NCI-H1105 treated with DMSO at 0.1 percent for 48 hours (cell line): ENCODE measurements at regions not wholly inside any gene's neighbourhood (a gene's known extent, or its start where the extent isn't known, plus 50 kb on each side); places are given as distances from the start of the nearest gene placed in this dataset.
"Not testable (repeated sequence)": the region's sequence is repeated elsewhere in the genome, so short reads cannot be mapped to it uniquely, and the experiment has no call there.

Experiments used
- DNase-seq: peaks from one replicate; lab custom pipeline; 2025; lab: John Stamatoyannopoulos, UW

DNA sequence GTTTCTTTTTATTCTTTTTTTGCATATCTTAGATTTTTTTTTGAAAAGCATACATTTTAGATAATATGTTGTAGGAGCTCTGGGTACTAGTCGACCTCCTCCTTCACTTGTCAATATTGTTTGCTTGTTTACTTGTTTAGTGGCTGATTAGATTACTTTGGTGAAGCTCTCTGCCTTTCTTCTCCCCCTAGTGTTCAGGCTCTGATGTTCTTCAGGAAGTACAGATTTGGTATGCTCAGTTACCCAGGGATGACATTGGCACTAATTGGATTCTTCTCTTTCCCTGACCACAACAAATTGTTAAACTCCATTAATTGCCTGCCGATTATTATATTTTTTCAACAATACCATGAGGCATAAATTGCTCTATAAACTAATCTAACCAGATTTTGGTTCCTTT is 491.2 kb downstream of the SUCLG1 start:
- DNase-seq: no peak

DNA sequence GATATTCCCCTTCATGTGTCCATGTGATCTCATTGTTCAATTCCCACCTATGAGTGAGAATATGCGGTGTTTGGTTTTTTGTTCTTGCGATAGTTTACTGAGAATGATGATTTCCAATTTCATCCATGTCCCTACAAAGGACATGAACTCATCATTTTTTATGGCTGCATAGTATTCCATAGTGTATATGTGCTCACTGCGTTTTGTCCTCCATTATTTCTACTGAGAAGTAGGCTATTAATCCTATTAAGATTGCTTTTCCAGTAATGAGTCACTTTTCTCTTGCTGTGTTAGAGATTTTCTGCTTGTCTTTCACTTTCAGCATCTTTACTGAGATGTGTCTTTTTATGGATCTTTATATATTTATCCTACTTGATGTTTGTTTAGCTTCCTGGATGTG is 492.1 kb downstream of the SUCLG1 start:
- not testable (repeated sequence) for DNase-seq

DNA sequence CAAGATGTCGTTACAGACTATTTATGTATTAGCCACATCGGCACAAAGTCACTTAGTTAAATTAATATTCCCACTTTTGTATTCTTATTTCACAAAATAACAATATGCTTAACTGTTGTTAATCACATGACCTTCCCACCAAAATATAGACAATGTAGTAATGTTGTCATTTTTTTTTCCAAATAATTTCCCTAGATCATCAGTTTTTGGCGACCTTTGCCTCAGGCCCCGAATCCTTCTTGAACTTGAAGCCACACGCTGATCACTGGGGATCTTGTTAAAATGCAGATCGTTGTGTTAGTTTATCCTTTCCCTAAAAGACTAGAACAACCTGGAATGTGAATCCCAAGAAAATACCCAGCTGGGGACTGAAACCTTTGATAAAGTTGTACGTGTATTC is 497.6 kb downstream of the SUCLG1 start:
- DNase-seq: no peak

DNA sequence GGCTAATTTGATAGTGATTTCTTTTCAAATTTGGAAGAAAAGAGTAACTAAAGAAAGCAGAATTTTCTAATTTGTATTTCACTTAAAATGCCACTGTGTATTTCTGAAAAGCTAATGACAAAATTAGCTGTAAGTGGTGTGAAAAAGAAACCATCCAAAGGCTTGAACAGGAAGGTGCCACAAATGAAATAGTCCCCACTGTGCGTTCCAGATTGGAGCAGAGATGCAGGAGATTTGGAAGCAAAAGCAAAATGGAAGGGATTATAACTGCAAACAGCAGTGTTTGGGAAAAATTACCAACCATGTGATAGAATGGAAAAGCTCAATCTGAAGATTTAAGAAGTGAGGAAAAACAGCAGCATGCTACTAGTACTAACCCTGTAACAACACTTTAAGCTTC is 498.7 kb downstream of the SUCLG1 start:
- no peak for DNase-seq

DNA sequence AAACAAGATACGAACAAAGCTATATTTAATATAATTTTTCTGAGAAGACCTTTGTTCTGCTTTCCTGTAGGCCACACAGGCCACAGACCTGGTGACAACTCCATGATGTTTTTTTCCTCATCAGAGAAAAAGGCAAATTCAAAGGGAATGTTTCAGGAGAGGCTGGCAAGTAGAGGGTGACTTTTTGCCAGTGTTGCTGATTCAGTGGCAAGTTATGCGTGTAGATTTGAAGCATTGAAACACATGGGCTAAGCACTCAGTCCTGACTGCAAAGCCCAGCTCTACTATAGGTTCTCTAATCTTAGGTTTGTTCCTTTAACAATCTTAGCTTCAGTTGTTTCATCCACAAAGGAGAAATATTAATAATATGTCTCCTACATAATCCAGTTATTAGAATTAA is 499.8 kb downstream of the SUCLG1 start:
- DNase-seq: no peak

DNA sequence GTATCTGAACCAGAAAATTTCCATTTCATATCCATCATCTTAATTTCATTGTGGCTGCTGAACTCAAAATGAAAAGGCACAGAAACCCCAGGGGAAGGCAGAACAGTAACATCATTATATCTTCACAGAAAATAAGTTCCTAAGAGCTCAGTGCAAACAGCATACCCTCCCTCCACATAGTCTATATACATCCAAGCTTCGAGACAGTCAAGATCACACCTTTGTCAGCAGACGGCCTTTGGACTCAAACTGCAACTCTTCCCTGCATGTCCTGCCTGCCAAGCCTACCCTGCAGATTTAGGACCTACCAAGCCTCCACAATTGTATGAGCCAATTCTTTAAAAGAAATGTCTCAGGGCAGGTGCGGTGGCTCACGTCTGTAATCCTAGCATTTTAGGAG is 502.1 kb downstream of the SUCLG1 start:
- no peak for DNase-seq

DNA sequence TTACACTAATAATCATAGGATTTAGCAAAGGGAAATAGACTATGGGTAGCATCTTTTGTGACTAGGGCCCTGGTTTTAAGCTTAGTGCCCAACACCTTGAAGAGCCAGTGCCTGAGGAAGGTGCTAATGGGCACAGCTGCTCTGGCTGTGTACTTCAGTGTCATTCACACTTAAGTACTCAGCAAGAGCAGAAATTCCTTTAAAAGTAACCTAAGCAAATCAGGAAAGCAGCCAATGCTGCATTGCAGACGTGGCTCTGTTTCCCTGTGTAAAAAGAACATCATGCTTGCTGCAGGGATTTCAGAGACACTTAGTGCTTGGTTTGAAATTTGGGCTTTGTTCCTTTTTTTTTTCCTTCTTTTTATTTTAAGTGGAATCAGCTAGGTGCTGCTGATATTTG is 505.4 kb downstream of the SUCLG1 start:
- DNase-seq: no peak

DNA sequence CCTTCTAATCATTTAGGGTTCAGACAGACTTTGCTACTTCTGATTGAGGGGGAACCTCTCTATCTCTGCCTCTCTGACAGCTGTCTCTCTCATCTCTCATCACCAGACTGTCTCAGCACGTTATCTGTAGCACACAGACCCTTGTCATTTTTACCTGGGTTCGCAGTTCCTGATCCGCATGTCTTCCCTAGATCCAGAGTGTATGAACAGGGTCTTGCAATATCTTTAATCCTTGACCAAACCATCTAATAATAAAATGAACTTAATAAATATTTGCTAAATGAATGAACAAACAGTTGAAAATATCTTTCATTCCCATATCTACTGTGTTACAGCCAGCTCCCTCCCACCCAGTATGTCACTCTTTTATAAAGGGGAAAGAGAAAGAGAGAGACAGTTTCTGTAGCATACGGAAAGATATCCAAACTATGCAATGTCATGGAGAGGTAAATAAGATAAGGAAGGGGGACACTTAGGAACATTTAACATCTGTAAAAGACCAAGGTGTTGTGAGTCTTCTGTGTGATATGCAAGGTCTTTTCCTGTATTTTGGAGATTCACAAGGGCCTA is 507.6 kb downstream of the SUCLG1 start:
- no peak for DNase-seq

DNA sequence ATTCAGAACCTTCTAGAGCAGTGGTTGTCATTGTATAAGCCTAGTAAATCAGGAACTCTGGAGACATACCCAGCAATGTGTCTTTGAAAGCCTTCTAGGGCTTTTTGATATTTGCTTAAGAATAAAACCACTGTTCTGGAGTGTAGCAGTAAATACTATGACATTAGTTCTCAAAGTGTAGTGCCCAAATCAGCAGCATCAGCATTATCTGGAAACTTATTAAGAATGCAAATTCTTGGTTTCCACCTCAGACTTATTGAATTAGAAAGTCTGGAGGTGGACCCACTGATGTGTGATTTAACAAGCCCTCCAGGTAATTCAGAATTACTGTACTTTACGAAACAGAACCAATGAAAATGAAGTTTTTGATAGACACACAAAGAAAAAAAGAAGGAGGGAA is 509.7 kb downstream of the SUCLG1 start:
- DNase-seq: no peak

DNA sequence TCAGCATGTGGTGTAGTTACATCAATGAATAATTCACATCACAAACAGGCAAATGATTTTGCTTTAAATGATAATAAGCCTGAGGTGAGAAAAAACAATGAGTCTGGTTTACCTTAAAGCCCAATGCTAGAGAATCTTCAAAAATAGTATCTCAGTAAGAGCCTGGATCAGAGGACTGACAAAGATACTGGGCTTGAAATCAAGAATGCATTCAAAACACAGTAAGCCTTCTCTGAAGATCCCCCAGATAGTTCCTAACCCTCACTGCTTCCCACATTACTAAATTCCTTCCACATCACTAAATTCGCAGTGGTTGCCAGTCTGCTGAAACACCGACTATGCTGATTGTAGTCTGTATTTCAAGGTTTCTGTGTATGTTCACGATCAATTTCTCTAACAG is 514.9 kb downstream of the SUCLG1 start:
- no peak for DNase-seq

DNA sequence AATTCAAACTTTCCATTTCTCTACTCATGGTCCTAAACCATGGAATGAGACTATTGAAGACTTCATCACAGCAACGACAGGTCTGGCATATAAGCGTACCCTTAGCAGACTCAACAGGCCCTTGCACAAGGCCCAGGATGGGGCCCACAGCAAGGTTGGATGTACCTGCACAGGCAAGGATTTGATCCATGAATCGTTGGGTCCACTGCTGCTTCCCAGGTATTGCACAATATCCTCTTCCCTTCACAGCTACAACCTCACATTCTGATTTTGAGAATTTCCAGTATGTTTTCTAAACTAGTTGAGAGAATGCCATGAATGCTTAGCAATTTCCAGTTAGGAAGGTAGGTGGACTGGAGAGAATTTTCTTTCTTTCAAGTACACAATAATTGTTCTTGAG is 515.8 kb downstream of the SUCLG1 start:
- no peak for DNase-seq

DNA sequence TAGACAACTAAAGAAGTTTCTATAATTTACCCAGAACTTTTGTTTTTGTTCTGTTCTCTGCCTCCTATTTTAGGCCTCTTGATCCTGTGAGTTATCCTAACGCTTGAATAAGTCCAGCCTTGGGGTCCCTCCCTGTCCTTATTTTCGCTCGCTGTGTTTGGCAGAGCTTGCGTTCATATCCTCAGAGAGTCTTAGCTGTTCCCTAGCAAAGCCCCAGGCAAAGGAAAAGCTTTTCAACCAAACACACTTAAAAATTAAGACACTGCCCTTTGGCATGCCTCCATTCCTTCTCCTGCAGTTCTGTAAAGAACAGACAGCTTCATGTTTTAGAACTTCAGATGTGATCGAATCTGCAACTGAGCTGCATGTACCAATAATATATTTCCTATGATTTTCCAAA is 517.2 kb downstream of the SUCLG1 start:
- DNase-seq: no peak

DNA sequence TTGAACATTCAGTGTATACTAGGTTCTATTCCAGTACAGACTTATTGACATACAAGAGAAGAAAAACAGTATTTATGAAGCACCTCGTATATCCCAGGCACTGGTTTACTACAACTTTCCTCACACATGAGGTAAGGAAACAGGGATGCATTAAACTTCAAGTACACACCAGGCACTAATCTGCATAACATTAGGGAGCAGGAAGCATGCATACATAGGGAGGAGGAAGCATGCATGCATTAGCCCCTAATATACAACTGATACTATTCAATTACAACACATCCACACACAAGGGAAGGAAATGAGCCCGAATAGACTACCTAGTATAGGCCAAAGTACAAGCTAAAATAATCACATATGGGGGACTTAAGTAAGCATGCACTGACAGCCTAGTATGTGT is 525.3 kb downstream of the SUCLG1 start:
- no peak for DNase-seq

DNA sequence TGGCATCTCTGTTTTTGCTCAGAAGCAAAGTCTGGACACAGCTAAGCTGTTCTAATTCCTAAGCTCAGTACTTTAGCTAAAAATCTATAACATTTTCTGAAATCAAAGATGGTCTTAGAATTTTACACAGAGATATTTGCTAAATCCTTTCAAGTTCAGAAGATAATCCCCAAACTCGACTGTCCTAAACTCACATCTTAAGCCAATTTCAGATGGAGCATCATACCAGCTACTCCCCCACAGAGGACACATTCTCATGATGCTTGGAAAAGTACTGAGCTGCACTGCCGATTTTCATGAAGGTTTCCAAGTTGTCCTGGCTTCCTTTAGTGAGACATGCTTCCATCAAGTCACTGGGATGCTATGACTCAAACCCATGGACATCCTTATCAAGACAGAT is 535.5 kb downstream of the SUCLG1 start:
- DNase-seq: no peak

DNA sequence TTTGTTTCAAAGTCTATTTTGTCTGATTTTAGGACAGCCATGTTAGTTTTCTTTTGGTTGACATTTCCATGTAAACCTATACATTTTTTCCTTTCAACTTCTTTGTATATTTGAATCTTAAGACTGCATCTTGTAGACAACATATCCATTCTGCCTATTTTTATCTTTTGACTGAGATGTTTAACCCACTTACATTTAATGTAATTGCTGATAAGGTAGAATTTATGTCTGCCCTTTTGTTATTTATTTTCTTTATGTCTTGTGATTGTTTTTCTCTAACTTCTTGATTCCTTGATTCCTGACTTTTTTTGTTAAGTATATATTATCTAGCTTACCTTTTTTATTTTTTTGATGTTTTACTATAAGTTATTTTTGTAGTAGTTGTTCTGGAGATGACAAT is 542.5 kb downstream of the SUCLG1 start:
- no peak for DNase-seq

DNA sequence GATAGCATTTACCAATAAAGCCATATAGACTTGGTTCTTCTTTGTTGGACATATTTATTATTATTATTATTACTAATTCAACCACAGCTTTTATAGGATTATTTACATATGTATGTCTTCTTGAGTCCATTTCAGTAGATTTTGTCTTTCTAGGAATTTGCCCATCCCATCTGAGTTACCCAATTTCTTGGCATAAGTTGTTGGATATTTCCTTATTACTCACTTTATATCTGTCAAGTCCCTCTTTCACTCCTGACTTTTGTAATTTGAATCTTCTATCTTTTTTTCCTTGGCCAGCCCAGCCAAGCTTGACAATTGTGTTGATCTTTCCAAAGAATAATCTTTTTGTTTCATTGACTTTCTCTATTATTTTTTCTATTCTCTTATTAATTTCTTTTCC is 543.7 kb downstream of the SUCLG1 start:
- DNase-seq: no peak

DNA sequence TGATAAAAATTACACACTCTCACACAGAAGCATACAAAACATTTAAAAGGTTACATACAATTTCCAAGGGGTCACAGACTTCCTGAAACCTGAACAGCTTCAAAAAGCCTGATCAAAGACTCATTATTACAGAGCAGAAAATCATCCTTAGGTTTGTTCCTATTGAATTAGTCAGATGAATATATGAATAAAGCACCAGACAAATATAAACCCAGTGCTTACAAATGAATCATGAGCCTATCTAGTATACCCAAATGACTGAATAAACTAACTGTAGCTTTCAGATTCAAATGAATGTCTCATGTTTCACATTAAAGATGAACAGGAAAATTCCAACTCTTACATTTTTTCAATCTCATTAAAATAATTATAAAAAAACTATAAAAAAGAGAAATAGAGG is 550.3 kb downstream of the SUCLG1 start:
- no peak for DNase-seq

DNA sequence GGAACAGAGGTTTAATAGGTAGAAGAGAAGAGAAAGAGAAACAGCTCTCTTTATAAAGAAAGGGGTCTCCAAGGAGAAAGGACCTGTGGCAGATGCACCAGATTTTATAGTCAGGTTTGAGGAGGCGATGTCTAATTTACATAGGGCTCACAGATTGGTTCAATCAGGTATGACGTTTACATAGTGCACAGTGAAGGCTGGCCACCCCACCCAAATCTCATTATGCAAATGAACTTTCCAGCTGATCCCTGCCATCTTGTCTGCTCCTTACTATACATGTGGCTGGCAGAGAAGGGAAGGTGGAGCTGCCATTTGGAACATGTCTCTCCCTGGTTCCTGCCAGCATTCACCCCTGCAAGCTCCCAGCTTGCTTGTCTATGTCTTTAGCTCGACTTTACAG is 557.8 kb downstream of the SUCLG1 start:
- no peak for DNase-seq

DNA sequence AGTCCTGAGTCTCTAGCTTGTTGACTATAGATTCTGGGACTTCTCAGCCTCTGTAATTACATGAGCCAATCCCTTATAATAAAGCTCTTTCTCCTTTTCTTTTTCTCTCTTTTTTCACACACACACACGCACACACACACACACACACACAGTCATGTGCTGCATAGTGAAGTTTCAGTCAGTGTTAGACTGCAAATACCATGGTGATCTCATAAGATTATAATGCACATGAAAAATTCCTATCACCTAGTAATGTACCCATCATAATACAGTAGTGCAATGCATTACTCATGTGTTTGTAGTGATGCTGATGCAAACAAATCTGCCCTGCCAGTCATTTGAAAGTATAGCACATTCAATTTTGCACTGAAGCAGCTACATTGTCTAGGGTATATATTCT is 558.2 kb downstream of the SUCLG1 start:
- no peak for DNase-seq

DNA sequence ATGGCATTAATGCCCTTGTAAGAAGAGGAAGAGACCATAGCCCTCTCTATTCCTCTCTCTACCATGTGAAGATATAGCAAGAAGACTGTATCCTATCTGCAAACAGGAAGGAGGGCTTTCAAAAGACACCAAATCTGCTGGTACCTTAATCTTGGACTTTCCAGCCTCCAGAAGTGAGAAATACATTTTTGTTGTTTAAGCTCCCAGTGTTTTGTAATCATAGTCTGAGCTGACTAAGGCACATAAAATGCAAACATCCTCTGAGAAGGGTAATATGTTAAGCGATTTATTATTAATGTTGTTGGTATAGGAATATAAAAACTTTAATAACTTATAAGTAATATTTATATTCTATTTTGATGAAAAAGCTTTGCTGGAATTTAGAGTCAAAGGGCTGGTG is 559.8 kb downstream of the SUCLG1 start:
- DNase-seq: no peak

DNA sequence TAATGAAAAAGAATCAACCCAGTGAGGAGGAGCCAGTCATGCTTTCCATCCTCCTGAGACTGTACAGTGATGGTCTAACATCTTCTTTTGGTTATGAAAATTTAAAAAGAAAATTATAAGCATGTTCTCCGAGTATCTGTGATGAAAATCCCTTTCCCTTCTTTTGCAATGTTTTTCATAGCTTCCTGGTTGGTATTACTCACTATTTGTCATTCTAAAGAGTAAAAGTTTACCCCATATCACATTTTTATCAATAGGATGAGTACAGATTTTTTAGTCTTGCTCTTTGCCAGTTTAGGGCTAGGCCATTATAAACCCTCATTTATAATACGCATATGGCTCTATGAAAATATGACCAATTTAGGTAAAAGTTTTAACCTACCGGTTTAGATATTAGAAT is 564.1 kb downstream of the SUCLG1 start:
- no peak for DNase-seq

DNA sequence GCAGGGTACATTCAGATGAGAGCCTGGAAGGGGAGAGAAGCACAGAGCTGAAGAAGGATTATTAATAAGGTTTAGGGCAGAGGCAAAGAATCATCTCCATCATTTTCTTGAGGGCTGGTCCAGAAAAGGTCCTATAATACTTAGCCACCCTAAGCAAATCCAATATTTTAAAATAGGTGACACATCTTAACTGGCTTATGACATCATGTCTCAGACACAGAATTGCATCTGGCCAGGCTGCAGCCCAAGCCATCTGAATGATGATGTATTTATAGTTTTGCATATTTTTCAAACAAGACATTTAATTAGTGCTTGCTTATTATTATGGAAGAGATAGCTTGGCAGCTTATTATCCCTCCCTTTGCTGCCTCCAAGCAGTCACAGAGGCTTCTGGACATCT is 571.3 kb downstream of the SUCLG1 start:
- no peak for DNase-seq

DNA sequence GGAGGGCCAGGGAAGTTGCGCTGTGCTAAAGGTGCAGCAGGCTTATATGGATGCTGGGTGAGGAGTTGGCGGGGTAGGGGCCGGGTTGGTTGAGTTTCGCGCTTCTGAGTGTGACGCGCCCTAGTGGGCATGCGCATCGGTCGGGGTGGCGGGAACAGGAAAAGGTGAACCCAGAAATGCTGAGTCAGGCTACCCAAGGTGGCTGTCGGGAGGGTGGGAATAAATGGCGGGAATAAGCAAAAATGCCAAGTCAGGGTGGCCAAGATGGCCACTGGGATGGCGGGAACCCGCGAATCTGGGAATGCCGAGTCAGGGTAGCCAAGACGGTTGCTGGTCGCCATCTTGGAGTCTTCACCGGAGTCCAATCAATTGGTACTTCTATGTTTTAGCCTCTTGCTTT is 580.0 kb downstream of the SUCLG1 start:
- DNase-seq: no peak

DNA sequence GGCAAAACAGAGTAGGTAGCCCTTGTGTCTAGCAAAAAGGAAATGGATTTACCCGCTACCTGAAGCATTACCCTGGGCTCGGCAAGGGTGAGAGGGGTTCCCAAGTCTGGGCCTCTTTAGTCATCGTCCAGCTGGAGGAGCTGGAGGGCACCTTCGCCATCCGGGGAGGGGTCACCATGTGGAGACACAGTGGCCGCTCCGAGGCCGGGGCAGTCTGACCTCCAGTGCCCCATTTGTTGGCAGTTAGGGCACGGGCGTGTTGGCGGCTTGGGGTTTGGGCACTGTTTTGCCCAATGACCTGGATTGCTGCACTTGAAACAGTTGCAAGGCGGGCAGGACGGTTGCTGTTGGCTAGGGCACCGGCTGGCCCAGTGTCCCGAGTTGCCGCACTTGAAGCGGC is 581.8 kb downstream of the SUCLG1 start:
- not testable (repeated sequence) for DNase-seq
